ENCODE measurements at regions not wholly inside any gene's neighbourhood (a gene's known extent, or its start where the extent isn't known, plus 50 kb on each side); places are given as distances from the start of the nearest gene placed in this dataset.

GRCh38 chr6:120357447-120357846, 976.8 kb downstream of the TBC1D32 start:
- Histone ChIP-seq H3K36me3 (ENCODE audit: control insufficient read depth, insufficient read depth, low read length) (no peaks in the 10 kb centered on the region), H3K4me1 (ENCODE audit: control insufficient read depth, insufficient read depth, low read length) (no peaks in the 10 kb centered on the region), H3K27me3 (ENCODE audit: control insufficient read depth, insufficient read depth, low read length) (no peaks in the 10 kb centered on the region), H3K4me3 (ENCODE audit: low read length) (no peak overlapping the region), H3K27ac (ENCODE audit: low read length) (no peak overlapping the region), H3K9me3 (replicated peaks; ENCODE audit: control insufficient read depth, low read depth, low read length) (peaks cover 4% of the 10 kb centered on the region)
- peak; percentile 33 for DNase-seq

GRCh38 chr6:120355822-120356221, 978.5 kb downstream of the TBC1D32 start:
- no CpG with 5 or more reads among the region's 1 CpG for WGBS (ENCODE audit: insufficient coverage)
- no peaks in the 10 kb centered on the region for H3K4me1 ChIP-seq (ENCODE audit: control insufficient read depth, insufficient read depth, low read length)

GRCh38 chr6:120354452-120355098, 979.7 kb downstream of the TBC1D32 start:
- H3K9me3 ChIP-seq (replicated peaks; ENCODE audit: control insufficient read depth, low read depth, low read length): peaks cover 4% of the 10 kb centered on the region
- no peaks in the 10 kb centered on the region for H3K27me3 ChIP-seq (ENCODE audit: control insufficient read depth, insufficient read depth, low read length)
- no peak overlapping the region for H3K4me3 ChIP-seq (ENCODE audit: low read length)
- no peak overlapping the region for H3K27ac ChIP-seq (ENCODE audit: low read length)
- no peaks in the 10 kb centered on the region for H3K36me3 ChIP-seq (ENCODE audit: control insufficient read depth, insufficient read depth, low read length)
- WGBS (ENCODE audit: insufficient coverage): no CpG with 5 or more reads among the region's 1 CpG
- no peaks in the 10 kb centered on the region for H3K4me1 ChIP-seq (ENCODE audit: control insufficient read depth, insufficient read depth, low read length)
- DNase-seq: no peak

More at GRCh38 chr6:120355822-120356221, 978.5 kb downstream of the TBC1D32 start:
- DNase-seq: peak; percentile 24
- H3K9me3 ChIP-seq (replicated peaks; ENCODE audit: control insufficient read depth, low read depth, low read length): peaks cover 4% of the 10 kb centered on the region
- H3K36me3 ChIP-seq (ENCODE audit: control insufficient read depth, insufficient read depth, low read length): no peaks in the 10 kb centered on the region
- H3K27me3 ChIP-seq (ENCODE audit: control insufficient read depth, insufficient read depth, low read length): no peaks in the 10 kb centered on the region
- H3K4me3 ChIP-seq (ENCODE audit: low read length): no peak overlapping the region
- no peak overlapping the region for H3K27ac ChIP-seq (ENCODE audit: low read length)

- H3K27ac ChIP-seq (ENCODE audit: low read length): no peak overlapping the region
Measured at GRCh38 chr6:120352491-120352890, 981.8 kb downstream of the TBC1D32 start.

GRCh38 chr6:120348926-120349325, 985.4 kb downstream of the TBC1D32 start:
- 80% methylated on average over 2 of the region's 2 CpGs for WGBS (ENCODE audit: insufficient coverage)
- H3K4me3 ChIP-seq (ENCODE audit: low read length): no peak overlapping the region
- DNase-seq: no peak
- no peaks in the 10 kb centered on the region for H3K36me3 ChIP-seq (ENCODE audit: control insufficient read depth, insufficient read depth, low read length)
- no peaks in the 10 kb centered on the region for H3K27me3 ChIP-seq (ENCODE audit: control insufficient read depth, insufficient read depth, low read length)
- H3K9me3 ChIP-seq (replicated peaks; ENCODE audit: control insufficient read depth, low read depth, low read length): no peaks in the 10 kb centered on the region
- H3K27ac ChIP-seq (ENCODE audit: low read length): no peak overlapping the region
- no peaks in the 10 kb centered on the region for H3K4me1 ChIP-seq (ENCODE audit: control insufficient read depth, insufficient read depth, low read length)

More at GRCh38 chr6:120352491-120352890, 981.8 kb downstream of the TBC1D32 start:
- H3K4me1 ChIP-seq (ENCODE audit: control insufficient read depth, insufficient read depth, low read length): no peaks in the 10 kb centered on the region
- H3K9me3 ChIP-seq (replicated peaks; ENCODE audit: control insufficient read depth, low read depth, low read length): no peaks in the 10 kb centered on the region
- no peak for DNase-seq
- H3K4me3 ChIP-seq (ENCODE audit: low read length): no peak overlapping the region
- no peaks in the 10 kb centered on the region for H3K36me3 ChIP-seq (ENCODE audit: control insufficient read depth, insufficient read depth, low read length)
- no peaks in the 10 kb centered on the region for H3K27me3 ChIP-seq (ENCODE audit: control insufficient read depth, insufficient read depth, low read length)

GRCh38 chr6:120328521-120328920, 979.0 kb upstream of the MAN1A1 start:
- no peak overlapping the region for H3K4me3 ChIP-seq (ENCODE audit: low read length)
- no peak for DNase-seq
- no peak overlapping the region for H3K27ac ChIP-seq (ENCODE audit: low read length)
- no peaks in the 10 kb centered on the region for H3K27me3 ChIP-seq (ENCODE audit: control insufficient read depth, insufficient read depth, low read length)
- no CpG with 5 or more reads among the region's 1 CpG for WGBS (ENCODE audit: insufficient coverage)
- no peaks in the 10 kb centered on the region for H3K4me1 ChIP-seq (ENCODE audit: control insufficient read depth, insufficient read depth, low read length)
- H3K36me3 ChIP-seq (ENCODE audit: control insufficient read depth, insufficient read depth, low read length): no peaks in the 10 kb centered on the region
- H3K9me3 ChIP-seq (replicated peaks; ENCODE audit: control insufficient read depth, low read depth, low read length): no peaks in the 10 kb centered on the region

GRCh38 chr6:120320481-120321162, 971.1 kb upstream of the MAN1A1 start:
- DNase-seq: no peak
- H3K4me3 ChIP-seq (ENCODE audit: low read length): no peak overlapping the region
- no CpG with 5 or more reads among the region's 2 CpGs for WGBS (ENCODE audit: insufficient coverage)
- no peak overlapping the region for H3K27ac ChIP-seq (ENCODE audit: low read length)
- no peaks in the 10 kb centered on the region for H3K4me1 ChIP-seq (ENCODE audit: control insufficient read depth, insufficient read depth, low read length)
- no peaks in the 10 kb centered on the region for H3K36me3 ChIP-seq (ENCODE audit: control insufficient read depth, insufficient read depth, low read length)
- H3K9me3 ChIP-seq (replicated peaks; ENCODE audit: control insufficient read depth, low read depth, low read length): no peaks in the 10 kb centered on the region
- H3K27me3 ChIP-seq (ENCODE audit: control insufficient read depth, insufficient read depth, low read length): no peaks in the 10 kb centered on the region

GRCh38 chr6:120304223-120304622, 954.7 kb upstream of the MAN1A1 start:
- H3K4me3 ChIP-seq (ENCODE audit: low read length): no peak overlapping the region
- DNase-seq: no peak
- no peaks in the 10 kb centered on the region for H3K27me3 ChIP-seq (ENCODE audit: control insufficient read depth, insufficient read depth, low read length)
- no CpG with 5 or more reads among the region's 1 CpG for WGBS (ENCODE audit: insufficient coverage)
- H3K4me1 ChIP-seq (ENCODE audit: control insufficient read depth, insufficient read depth, low read length): no peaks in the 10 kb centered on the region
- H3K27ac ChIP-seq (ENCODE audit: low read length): no peak overlapping the region
- H3K9me3 ChIP-seq (replicated peaks; ENCODE audit: control insufficient read depth, low read depth, low read length): no peaks in the 10 kb centered on the region
- H3K36me3 ChIP-seq (ENCODE audit: control insufficient read depth, insufficient read depth, low read length): no peaks in the 10 kb centered on the region

- no peak overlapping the region for H3K27ac ChIP-seq (ENCODE audit: low read length)
- WGBS (ENCODE audit: insufficient coverage): no CpG with 5 or more reads among the region's 2 CpGs
Measured at GRCh38 chr6:120303527-120303926, 954.0 kb upstream of the MAN1A1 start.

GRCh38 chr6:120302041-120302440, 952.5 kb upstream of the MAN1A1 start:
- Histone ChIP-seq H3K9me3 (replicated peaks; ENCODE audit: control insufficient read depth, low read depth, low read length) (no peaks in the 10 kb centered on the region), H3K36me3 (ENCODE audit: control insufficient read depth, insufficient read depth, low read length) (no peaks in the 10 kb centered on the region), H3K27me3 (ENCODE audit: control insufficient read depth, insufficient read depth, low read length) (no peaks in the 10 kb centered on the region), H3K27ac (ENCODE audit: low read length) (no peak overlapping the region), H3K4me3 (ENCODE audit: low read length) (no peak overlapping the region), H3K4me1 (ENCODE audit: control insufficient read depth, insufficient read depth, low read length) (no peaks in the 10 kb centered on the region)
- no peak for DNase-seq
- no CpG with 5 or more reads among the region's 2 CpGs for WGBS (ENCODE audit: insufficient coverage)

More at GRCh38 chr6:120303527-120303926, 954.0 kb upstream of the MAN1A1 start:
- no peaks in the 10 kb centered on the region for H3K9me3 ChIP-seq (replicated peaks; ENCODE audit: control insufficient read depth, low read depth, low read length)
- H3K4me1 ChIP-seq (ENCODE audit: control insufficient read depth, insufficient read depth, low read length): no peaks in the 10 kb centered on the region
- DNase-seq: no peak
- no peak overlapping the region for H3K4me3 ChIP-seq (ENCODE audit: low read length)
- no peaks in the 10 kb centered on the region for H3K27me3 ChIP-seq (ENCODE audit: control insufficient read depth, insufficient read depth, low read length)
- H3K36me3 ChIP-seq (ENCODE audit: control insufficient read depth, insufficient read depth, low read length): no peaks in the 10 kb centered on the region
